ENCODE measurements at regions not wholly inside any gene's neighbourhood (a gene's known extent, or its start where the extent isn't known, plus 50 kb on each side); places are given as distances from the start of the nearest gene placed in this dataset.

DNA sequence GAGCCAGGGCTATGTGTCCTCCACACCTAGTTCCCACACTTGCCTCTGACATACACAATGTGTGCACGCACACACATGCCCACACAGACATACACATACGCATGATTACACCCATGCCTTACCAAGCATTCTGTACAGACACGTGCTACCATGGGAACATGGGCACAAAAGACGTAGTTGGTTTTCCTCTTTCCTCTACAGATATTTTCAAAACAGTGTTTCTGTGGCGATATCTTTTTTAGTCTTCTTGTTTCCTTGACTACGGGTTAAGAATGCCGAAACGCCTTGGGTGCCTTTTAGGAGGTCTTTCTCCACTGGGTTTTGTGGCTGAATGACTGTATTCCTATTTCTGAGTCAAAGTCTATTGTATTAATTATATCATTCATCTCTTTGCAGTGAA is 75.5 kb upstream of the SPTBN1 start:
- TF ChIP-seq RFX5 (IDR thresholded peaks at IDR 0.05; ENCODE audit: low read length): no peak
- no peak for TF ChIP-seq EP300 (IDR thresholded peaks at IDR 0.05; ENCODE audit: borderline replicate concordance in 1 of 2, low read depth in 1 of 2, low read length in 1 of 2)
- TF ChIP-seq, protein P1, sequence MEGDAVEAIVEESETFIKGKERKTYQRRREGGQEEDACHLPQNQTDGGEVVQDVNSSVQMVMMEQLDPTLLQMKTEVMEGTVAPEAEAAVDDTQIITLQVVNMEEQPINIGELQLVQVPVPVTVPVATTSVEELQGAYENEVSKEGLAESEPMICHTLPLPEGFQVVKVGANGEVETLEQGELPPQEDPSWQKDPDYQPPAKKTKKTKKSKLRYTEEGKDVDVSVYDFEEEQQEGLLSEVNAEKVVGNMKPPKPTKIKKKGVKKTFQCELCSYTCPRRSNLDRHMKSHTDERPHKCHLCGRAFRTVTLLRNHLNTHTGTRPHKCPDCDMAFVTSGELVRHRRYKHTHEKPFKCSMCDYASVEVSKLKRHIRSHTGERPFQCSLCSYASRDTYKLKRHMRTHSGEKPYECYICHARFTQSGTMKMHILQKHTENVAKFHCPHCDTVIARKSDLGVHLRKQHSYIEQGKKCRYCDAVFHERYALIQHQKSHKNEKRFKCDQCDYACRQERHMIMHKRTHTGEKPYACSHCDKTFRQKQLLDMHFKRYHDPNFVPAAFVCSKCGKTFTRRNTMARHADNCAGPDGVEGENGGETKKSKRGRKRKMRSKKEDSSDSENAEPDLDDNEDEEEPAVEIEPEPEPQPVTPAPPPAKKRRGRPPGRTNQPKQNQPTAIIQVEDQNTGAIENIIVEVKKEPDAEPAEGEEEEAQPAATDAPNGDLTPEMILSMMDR (IDR thresholded peaks at IDR 0.05): no peak
- TF ChIP-seq SMC3 (IDR thresholded peaks at IDR 0.05; ENCODE audit: low read depth, low read length): no peak
- no peak for TF ChIP-seq EZH2phosphoT487 (IDR thresholded peaks at IDR 0.05; ENCODE audit: borderline replicate concordance, low read depth)
- TF ChIP-seq POLR2AphosphoS5 (IDR thresholded peaks at IDR 0.05; ENCODE audit: low read depth, low read length): no peak
- no peak for TF ChIP-seq GATA2 (CRISPR knock-in tag; IDR thresholded peaks at IDR 0.05)
- no peak for TF ChIP-seq GABPA (IDR thresholded peaks at IDR 0.05; ENCODE audit: low read depth)
- TF ChIP-seq, protein P2, sequence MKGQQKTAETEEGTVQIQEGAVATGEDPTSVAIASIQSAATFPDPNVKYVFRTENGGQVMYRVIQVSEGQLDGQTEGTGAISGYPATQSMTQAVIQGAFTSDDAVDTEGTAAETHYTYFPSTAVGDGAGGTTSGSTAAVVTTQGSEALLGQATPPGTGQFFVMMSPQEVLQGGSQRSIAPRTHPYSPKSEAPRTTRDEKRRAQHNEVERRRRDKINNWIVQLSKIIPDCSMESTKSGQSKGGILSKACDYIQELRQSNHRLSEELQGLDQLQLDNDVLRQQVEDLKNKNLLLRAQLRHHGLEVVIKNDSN (IDR thresholded peaks at IDR 0.05; ENCODE audit: borderline replicate concordance, low read depth): no peak
- no peak for TF ChIP-seq JUND (IDR thresholded peaks at IDR 0.05)
- TF ChIP-seq, protein P3, sequence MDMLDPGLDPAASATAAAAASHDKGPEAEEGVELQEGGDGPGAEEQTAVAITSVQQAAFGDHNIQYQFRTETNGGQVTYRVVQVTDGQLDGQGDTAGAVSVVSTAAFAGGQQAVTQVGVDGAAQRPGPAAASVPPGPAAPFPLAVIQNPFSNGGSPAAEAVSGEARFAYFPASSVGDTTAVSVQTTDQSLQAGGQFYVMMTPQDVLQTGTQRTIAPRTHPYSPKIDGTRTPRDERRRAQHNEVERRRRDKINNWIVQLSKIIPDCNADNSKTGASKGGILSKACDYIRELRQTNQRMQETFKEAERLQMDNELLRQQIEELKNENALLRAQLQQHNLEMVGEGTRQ (IDR thresholded peaks at IDR 0.05; ENCODE audit: borderline replicate concordance, low read depth, low read length): no peak
- TF ChIP-seq FOXM1 (IDR thresholded peaks at IDR 0.05; ENCODE audit: low read depth): no peak
- TF ChIP-seq MAX (IDR thresholded peaks at IDR 0.05; ENCODE audit: low read depth): no peak
